NCI-H345 treated with DMSO at 0.1 percent for 48 hours (cell line): ENCODE measurements at regions not wholly inside any gene's neighbourhood (a gene's known extent, or its start where the extent isn't known, plus 50 kb on each side); places are given as distances from the start of the nearest gene placed in this dataset.
A peak's percentile ranks its signal among the peaks of the same experiment; 100 is the strongest.
"Not testable (repeated sequence)": the region's sequence is repeated elsewhere in the genome, so short reads cannot be mapped to it uniquely, and the experiment has no call there.

Experiments
- DNase-seq: peaks from one replicate; lab custom pipeline; 2025; ENCODE audit not compliant: unreplicated experiment; lab: John Stamatoyannopoulos, UW

- DNase-seq = peak; percentile 36
These were observed 215.1 kb upstream of the PITX2 start for GRCh38 chr4:110837896-110838450.

GRCh38 chr4:110840221-110840654 is 217.4 kb upstream of the PITX2 start:
- no peak for DNase-seq

GRCh38 chr4:110848787-110849186 is 225.9 kb upstream of the PITX2 start:
- no peak for DNase-seq

GRCh38 chr4:110849461-110849860 is 226.6 kb upstream of the PITX2 start:
- no peak for DNase-seq

- DNase-seq = no peak
These were observed 227.9 kb upstream of the PITX2 start for GRCh38 chr4:110850461-110851442.

GRCh38 chr4:110851989-110852388 is 229.1 kb upstream of the PITX2 start:
- no peak for DNase-seq

- DNase-seq = no peak
These were observed 229.9 kb upstream of the PITX2 start for GRCh38 chr4:110852793-110853192.

GRCh38 chr4:110853242-110853641 is 230.4 kb upstream of the PITX2 start:
- DNase-seq = no peak

GRCh38 chr4:110854021-110854678 is 231.3 kb upstream of the PITX2 start:
- DNase-seq = no peak

- no peak for DNase-seq
These were observed 237.2 kb upstream of the PITX2 start for GRCh38 chr4:110860125-110860524.

- no peak for DNase-seq
These were observed 238.0 kb upstream of the PITX2 start for GRCh38 chr4:110860901-110861300.

GRCh38 chr4:110865611-110866259 is 242.9 kb upstream of the PITX2 start:
- DNase-seq = no peak

GRCh38 chr4:110867251-110867960 is 244.5 kb upstream of the PITX2 start:
- DNase-seq = no peak

GRCh38 chr4:110867981-110868720 is 245.3 kb upstream of the PITX2 start:
- DNase-seq = no peak

GRCh38 chr4:110869114-110869513 is 246.2 kb upstream of the PITX2 start:
- DNase-seq = no peak

- peak; percentile 91 for DNase-seq
These were observed 247.1 kb upstream of the PITX2 start for GRCh38 chr4:110869862-110870572.

GRCh38 chr4:110876214-110876613 is 253.3 kb upstream of the PITX2 start:
- not testable (repeated sequence) for DNase-seq

GRCh38 chr4:110876866-110877265 is 254.0 kb upstream of the PITX2 start:
- no peak for DNase-seq

GRCh38 chr4:110877778-110878370 is 255.0 kb upstream of the PITX2 start:
- DNase-seq = no peak
